Gastroesophageal sphincter (tissue), 3 donors: ENCODE measurements at regions not wholly inside any gene's neighbourhood (a gene's known extent, or its start where the extent isn't known, plus 50 kb on each side); places are given as distances from the start of the nearest gene placed in this dataset.

Source experiments
- POLR2AphosphoS5 ChIP-seq: sonication (generic); formaldehyde crosslinking; IDR thresholded peaks from one replicate; pipeline ENCODE4 v1.6.1; 2017; ENCODE audit warnings: antibody characterized with exemption
- TF ChIP-seq, protein P1 (sequence below), 4 experiments: fragments of 200-600 bp in 2 of 4; fragments of 450-650 bp in 2 of 4; sonication (generic) in 1 of 4; IDR thresholded peaks; one replicate each; pipeline ENCODE4 v1.5.1; 2017 to 2019; ENCODE audit warnings: antibody characterized with exemption in 4 of 4, mild to moderate bottlenecking in 2 of 4, moderate library complexity in 2 of 4

DNA sequence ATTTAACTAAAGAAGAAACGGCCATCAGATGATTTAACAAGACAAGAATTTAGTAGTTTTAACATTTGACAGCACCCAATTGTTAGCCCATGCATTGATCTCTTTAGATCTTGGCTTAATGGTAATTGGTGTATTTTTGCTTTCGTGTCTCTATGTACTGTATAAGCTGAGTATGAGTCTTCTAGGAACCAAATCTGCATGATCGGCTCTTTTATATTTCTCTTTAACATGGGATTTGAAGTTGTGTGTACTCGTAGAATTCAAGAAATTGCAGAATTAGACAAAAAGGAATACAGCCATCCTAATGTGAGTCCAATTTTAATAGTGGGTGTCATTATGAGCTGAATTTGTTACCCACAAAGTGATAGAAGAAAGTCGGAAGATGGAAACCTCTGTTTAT, 438.9 kb upstream of the WWC1 start:
- TF ChIP-seq POLR2AphosphoS5: no peak
- TF ChIP-seq, protein P1, sequence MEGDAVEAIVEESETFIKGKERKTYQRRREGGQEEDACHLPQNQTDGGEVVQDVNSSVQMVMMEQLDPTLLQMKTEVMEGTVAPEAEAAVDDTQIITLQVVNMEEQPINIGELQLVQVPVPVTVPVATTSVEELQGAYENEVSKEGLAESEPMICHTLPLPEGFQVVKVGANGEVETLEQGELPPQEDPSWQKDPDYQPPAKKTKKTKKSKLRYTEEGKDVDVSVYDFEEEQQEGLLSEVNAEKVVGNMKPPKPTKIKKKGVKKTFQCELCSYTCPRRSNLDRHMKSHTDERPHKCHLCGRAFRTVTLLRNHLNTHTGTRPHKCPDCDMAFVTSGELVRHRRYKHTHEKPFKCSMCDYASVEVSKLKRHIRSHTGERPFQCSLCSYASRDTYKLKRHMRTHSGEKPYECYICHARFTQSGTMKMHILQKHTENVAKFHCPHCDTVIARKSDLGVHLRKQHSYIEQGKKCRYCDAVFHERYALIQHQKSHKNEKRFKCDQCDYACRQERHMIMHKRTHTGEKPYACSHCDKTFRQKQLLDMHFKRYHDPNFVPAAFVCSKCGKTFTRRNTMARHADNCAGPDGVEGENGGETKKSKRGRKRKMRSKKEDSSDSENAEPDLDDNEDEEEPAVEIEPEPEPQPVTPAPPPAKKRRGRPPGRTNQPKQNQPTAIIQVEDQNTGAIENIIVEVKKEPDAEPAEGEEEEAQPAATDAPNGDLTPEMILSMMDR (IDR thresholded peaks at IDR 0.05): no peak
